ENCODE measurements at regions not wholly inside any gene's neighbourhood (a gene's known extent, or its start where the extent isn't known, plus 50 kb on each side); places are given as distances from the start of the nearest gene placed in this dataset.

- no peaks in the 10 kb centered on the region for H3K4me1 ChIP-seq
- no peaks in the 10 kb centered on the region for H3K9me3 ChIP-seq
- no peaks in the 10 kb centered on the region for H3K36me3 ChIP-seq
- no peak overlapping the region for H3K4me3 ChIP-seq
- no peak overlapping the region for H3K27ac ChIP-seq
- WGBS, 5 donors, result 74 to 95% (median 92%) methylated on average over 1 of the region's 1 CpG
- no peaks in the 10 kb centered on the region for H3K27me3 ChIP-seq (replicated peaks in 1 of 7)
- no peak for DNase-seq
- intact Hi-C loops (cut with DNase I; ENCODE audit: low total_unique reads), result no loop called here
- TF ChIP-seq POLR2A (IDR thresholded peaks at IDR 0.05) (no peak), POLR2AphosphoS5 (IDR thresholded peaks at IDR 0.05) (no peak), CTCF (IDR thresholded peaks at IDR 0.05 in 8 of 11, conservative IDR thresholded peaks at IDR 0.05 in 3 of 11) (no peak)
Measured at GRCh38 chr2:63675026-63675425, 86.3 kb downstream of the MDH1 start.

GRCh38 chr2:63676135-63676534, 87.4 kb downstream of the MDH1 start:
- DNase-seq, result no peak
- no peaks in the 10 kb centered on the region for H3K27me3 ChIP-seq (replicated peaks in 1 of 7)
- H3K36me3 ChIP-seq, result no peaks in the 10 kb centered on the region
- no peaks in the 10 kb centered on the region for H3K9me3 ChIP-seq
- WGBS, 5 donors, result 12 to 50% (median 24%) methylated on average over 2 of the region's 2 CpGs
- no peak overlapping the region for H3K4me3 ChIP-seq
- intact Hi-C loops (cut with DNase I; ENCODE audit: low total_unique reads), result no loop called here
- no peak overlapping the region for H3K27ac ChIP-seq
- H3K4me1 ChIP-seq, result no peaks in the 10 kb centered on the region
- no peak for TF ChIP-seq CTCF (IDR thresholded peaks at IDR 0.05 in 8 of 11, conservative IDR thresholded peaks at IDR 0.05 in 3 of 11)
- TF ChIP-seq POLR2A (IDR thresholded peaks at IDR 0.05), result no peak

GRCh38 chr2:63678085-63678484, 89.3 kb downstream of the MDH1 start:
- TF ChIP-seq POLR2AphosphoS5 (IDR thresholded peaks at IDR 0.05) (no peak), CTCF (IDR thresholded peaks at IDR 0.05 in 8 of 11, conservative IDR thresholded peaks at IDR 0.05 in 3 of 11) (no peak)
- H3K4me3 ChIP-seq, result no peak overlapping the region
- DNase-seq, result no peak
- no peak overlapping the region for H3K27ac ChIP-seq
- H3K27me3 ChIP-seq (replicated peaks in 1 of 7), result no peaks in the 10 kb centered on the region
- no peaks in the 10 kb centered on the region for H3K9me3 ChIP-seq
- intact Hi-C loops (cut with DNase I; ENCODE audit: low total_unique reads), result no loop called here
- H3K36me3 ChIP-seq, result no peaks in the 10 kb centered on the region
- WGBS, 5 donors, result 78 to 95% (median 91%) methylated on average over 2 of the region's 2 CpGs
- no peaks in the 10 kb centered on the region for H3K4me1 ChIP-seq

- Histone ChIP-seq H3K27ac (no peak overlapping the region), H3K9me3 (no peaks in the 10 kb centered on the region), H3K4me1 (no peaks in the 10 kb centered on the region), H3K27me3 (replicated peaks in 1 of 7) (no peaks in the 10 kb centered on the region), H3K4me3 (no peak overlapping the region), H3K36me3 (no peaks in the 10 kb centered on the region)
- TF ChIP-seq CTCF (IDR thresholded peaks at IDR 0.05 in 8 of 11, conservative IDR thresholded peaks at IDR 0.05 in 3 of 11) (no peak), POLR2A (IDR thresholded peaks at IDR 0.05) (no peak)
- WGBS, 5 donors, result 63 to 94% (median 67%) methylated on average over 4 of the region's 4 CpGs
- intact Hi-C loops (cut with DNase I; ENCODE audit: low total_unique reads), result no loop called here
- no peak for DNase-seq
Measured at GRCh38 chr2:63678551-63678950, 89.8 kb downstream of the MDH1 start.
